Gastroesophageal sphincter (tissue), 4 donors: ENCODE measurements at regions not wholly inside any gene's neighbourhood (a gene's known extent, or its start where the extent isn't known, plus 50 kb on each side); places are given as distances from the start of the nearest gene placed in this dataset.
A peak's percentile ranks its signal among the peaks of the same experiment; 100 is the strongest.

Experiments used
- ATAC-seq: fragments of 150-250 bp; one replicate; pipeline ENCODE4 v1.9.1; 2016; ENCODE audit warnings: mild to moderate bottlenecking, moderate library complexity
- H3K27ac ChIP-seq, 4 donors: fragments of 200-600 bp; sonication (generic) in 3 of 4; 1 replicate in 3 of 4; 2 replicates in 1 of 4; pipeline ENCODE4 v1.5.1; 2016 to 2019
- H3K27me3 ChIP-seq: fragments of 200-600 bp; sonication (generic); one replicate; pipeline ENCODE4 v1.5.1; 2019
- H3K36me3 ChIP-seq, 2 donors: fragments of 200-600 bp; sonication (generic); one replicate each; pipeline ENCODE4 v1.5.1; 2019; ENCODE audit warnings: control low read depth in 1 of 2
- H3K4me1 ChIP-seq, 3 donors: fragments of 200-600 bp; sonication (generic); 1 replicate in 2 of 3; 2 replicates in 1 of 3; pipeline ENCODE4 v1.5.1; 2016 to 2019; ENCODE audit warnings: control low read depth in 2 of 3
- H3K4me3 ChIP-seq, 2 donors: fragments of 200-600 bp; sonication (generic); one replicate each; pipeline ENCODE4 v1.5.1; 2019; ENCODE audit warnings: mild to moderate bottlenecking in 1 of 2, moderate library complexity in 1 of 2
- H3K9me3 ChIP-seq, 3 donors: fragments of 200-600 bp; sonication (generic); one replicate each; pipeline ENCODE4 v1.5.1; 2017 to 2019; ENCODE audit warnings: control low read depth in 2 of 3
- EP300 ChIP-seq: sonication (generic); formaldehyde crosslinking; IDR thresholded peaks from one replicate; pipeline ENCODE4 v1.6.1; 2017; ENCODE audit warnings: antibody characterized with exemption, mild to moderate bottlenecking
- POLR2A ChIP-seq, 2 donors: fragments of 450-650 bp; IDR thresholded peaks; one replicate each; pipeline ENCODE4 v1.6.1; 2017; ENCODE audit warnings: antibody characterized with exemption in 2 of 2, mild to moderate bottlenecking in 2 of 2, moderate library complexity in 1 of 2
- POLR2AphosphoS5 ChIP-seq: sonication (generic); formaldehyde crosslinking; IDR thresholded peaks from one replicate; pipeline ENCODE4 v1.6.1; 2017; ENCODE audit warnings: antibody characterized with exemption
- WGBS, 2 donors: methylation state at CpG; one replicate each; pipeline ENCODE4 v1.1.5; 2018; ENCODE audit warnings: low coverage in 1 of 2; 5-methylcytosine and 5-hydroxymethylcytosine counted together
- TF ChIP-seq, protein P1 (sequence below), 4 experiments: fragments of 200-600 bp in 2 of 4; fragments of 450-650 bp in 2 of 4; sonication (generic) in 1 of 4; IDR thresholded peaks; one replicate each; pipeline ENCODE4 v1.5.1; 2017 to 2019; ENCODE audit warnings: antibody characterized with exemption in 4 of 4, mild to moderate bottlenecking in 2 of 4, moderate library complexity in 2 of 4

DNA sequence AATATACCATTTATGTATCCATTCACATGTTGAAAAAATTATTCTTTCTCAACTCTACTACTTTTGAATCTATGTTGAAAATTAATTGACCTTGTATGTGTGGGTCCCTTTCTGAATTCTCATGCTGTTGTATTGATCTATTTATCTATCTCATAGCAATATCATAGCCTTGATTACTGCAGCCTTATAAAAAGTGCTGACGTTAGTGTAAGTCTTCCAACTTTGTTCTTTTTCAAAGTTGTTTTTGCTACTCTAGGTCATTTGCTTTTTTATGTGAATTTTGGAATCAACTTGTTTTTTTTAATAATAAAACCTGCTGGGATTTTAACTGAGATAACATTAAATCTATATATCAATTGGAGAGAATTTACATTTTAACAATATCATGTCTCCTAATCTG, 52.2 kb upstream of the PAX3 start:
- H3K9me3 ChIP-seq, result peaks cover 0 to 14% (median 0%) of the 10 kb centered on the region in 3 donors
- TF ChIP-seq POLR2AphosphoS5, result no peak
- TF ChIP-seq, protein P1, sequence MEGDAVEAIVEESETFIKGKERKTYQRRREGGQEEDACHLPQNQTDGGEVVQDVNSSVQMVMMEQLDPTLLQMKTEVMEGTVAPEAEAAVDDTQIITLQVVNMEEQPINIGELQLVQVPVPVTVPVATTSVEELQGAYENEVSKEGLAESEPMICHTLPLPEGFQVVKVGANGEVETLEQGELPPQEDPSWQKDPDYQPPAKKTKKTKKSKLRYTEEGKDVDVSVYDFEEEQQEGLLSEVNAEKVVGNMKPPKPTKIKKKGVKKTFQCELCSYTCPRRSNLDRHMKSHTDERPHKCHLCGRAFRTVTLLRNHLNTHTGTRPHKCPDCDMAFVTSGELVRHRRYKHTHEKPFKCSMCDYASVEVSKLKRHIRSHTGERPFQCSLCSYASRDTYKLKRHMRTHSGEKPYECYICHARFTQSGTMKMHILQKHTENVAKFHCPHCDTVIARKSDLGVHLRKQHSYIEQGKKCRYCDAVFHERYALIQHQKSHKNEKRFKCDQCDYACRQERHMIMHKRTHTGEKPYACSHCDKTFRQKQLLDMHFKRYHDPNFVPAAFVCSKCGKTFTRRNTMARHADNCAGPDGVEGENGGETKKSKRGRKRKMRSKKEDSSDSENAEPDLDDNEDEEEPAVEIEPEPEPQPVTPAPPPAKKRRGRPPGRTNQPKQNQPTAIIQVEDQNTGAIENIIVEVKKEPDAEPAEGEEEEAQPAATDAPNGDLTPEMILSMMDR (IDR thresholded peaks at IDR 0.05), result no peak
- TF ChIP-seq EP300, result no peak
- TF ChIP-seq POLR2A (IDR thresholded peaks at IDR 0.05), result no peak
- 94 to 100% methylated on average over 1 of the region's 1 CpG for WGBS, 2 donors
- no peak for ATAC-seq
- H3K4me3 ChIP-seq, result no peak overlapping the region
- no peaks in the 10 kb centered on the region for H3K4me1 ChIP-seq
- no peak overlapping the region for H3K27ac ChIP-seq
- H3K27me3 ChIP-seq, result no peaks in the 10 kb centered on the region
- no peaks in the 10 kb centered on the region for H3K36me3 ChIP-seq

DNA sequence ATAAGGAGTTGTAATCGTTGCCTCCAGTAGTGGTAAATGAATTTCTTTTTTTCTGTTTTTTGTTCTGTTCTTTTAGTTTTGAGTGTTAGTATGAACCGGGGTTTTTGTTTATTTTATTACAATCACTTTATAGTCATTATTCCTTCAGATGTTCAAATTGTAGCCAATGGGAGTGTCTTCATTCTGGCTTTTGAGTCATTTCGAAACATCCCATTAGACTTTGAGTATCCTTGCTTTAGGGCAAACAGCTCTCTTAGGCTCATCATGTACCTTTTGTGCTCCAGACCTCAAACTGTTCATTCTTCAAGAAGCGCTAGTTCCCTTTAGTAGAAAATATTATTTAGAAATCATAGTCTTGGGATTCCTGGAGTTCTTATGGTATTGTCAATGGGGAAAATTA, 54.2 kb upstream of the PAX3 start:
- TF ChIP-seq EP300 (no peak), POLR2A (IDR thresholded peaks at IDR 0.05) (no peak), POLR2AphosphoS5 (no peak)
- TF ChIP-seq, protein P1 (IDR thresholded peaks at IDR 0.05), result no peak
- H3K36me3 ChIP-seq, result no peaks in the 10 kb centered on the region
- H3K4me3 ChIP-seq, result no peak overlapping the region
- H3K9me3 ChIP-seq, result peaks cover 0 to 14% (median 0%) of the 10 kb centered on the region in 3 donors
- H3K27ac ChIP-seq, result no peak overlapping the region
- ATAC-seq, result peak; percentile 48
- no peaks in the 10 kb centered on the region for H3K27me3 ChIP-seq
- H3K4me1 ChIP-seq, result no peaks in the 10 kb centered on the region
- WGBS, 2 donors, result 54 to 56% methylated on average over 4 of the region's 4 CpGs

DNA sequence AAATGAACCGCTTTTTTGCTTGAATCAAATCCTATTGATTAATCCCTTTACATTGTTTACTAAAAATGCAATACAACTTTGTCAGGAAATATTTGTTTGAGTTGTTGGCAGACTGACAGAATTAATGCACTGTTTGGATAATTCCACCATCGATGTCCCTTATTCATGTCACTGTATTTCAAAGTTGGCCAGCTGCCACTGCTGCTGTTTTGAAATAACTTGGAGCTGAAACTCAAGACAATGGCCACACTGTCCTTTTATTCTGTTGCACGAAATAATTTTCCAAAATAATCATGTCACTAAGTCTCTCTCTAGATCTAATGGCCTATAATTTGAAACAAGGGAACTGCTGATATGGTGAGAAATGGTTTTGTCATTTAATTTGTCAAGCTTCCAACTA, 55.2 kb upstream of the PAX3 start:
- Histone ChIP-seq H3K4me3 (no peak overlapping the region), H3K9me3 (peaks cover 0 to 14% (median 0%) of the 10 kb centered on the region in 3 donors), H3K27ac (no peak overlapping the region), H3K27me3 (no peaks in the 10 kb centered on the region), H3K36me3 (no peaks in the 10 kb centered on the region), H3K4me1 (no peaks in the 10 kb centered on the region)
- TF ChIP-seq EP300, result no peak
- no peak for TF ChIP-seq POLR2A (IDR thresholded peaks at IDR 0.05)
- TF ChIP-seq POLR2AphosphoS5, result no peak
- TF ChIP-seq, protein P1 (IDR thresholded peaks at IDR 0.05), result no peak
- no peak for ATAC-seq
- 47 to 51% methylated on average over 3 of the region's 3 CpGs for WGBS, 2 donors

DNA sequence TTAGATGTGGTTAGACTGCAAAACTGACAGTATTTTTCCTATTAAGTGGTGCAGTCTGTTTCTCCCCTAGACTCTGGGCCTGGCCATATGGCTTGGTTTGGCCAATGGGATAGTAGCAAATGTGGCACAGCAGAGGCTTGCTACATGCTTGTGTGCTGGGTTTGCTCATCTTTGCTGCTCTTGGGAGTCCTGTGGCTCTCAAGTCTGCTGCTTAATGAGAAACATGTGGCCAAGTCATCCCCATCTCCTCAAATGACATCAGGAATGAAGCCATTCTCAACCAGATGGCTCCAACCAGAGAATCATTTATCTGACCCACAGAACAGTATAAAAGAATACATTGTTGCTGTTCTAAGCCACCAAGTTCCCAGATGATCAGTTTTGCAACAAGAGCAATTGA, 57.1 kb upstream of the PAX3 start:
- H3K4me1 ChIP-seq, result no peaks in the 10 kb centered on the region
- H3K36me3 ChIP-seq, result no peaks in the 10 kb centered on the region
- H3K4me3 ChIP-seq, result no peak overlapping the region
- no peak for ATAC-seq
- H3K9me3 ChIP-seq, result peaks cover 0 to 11% (median 0%) of the 10 kb centered on the region in 3 donors
- no peak for TF ChIP-seq EP300
- TF ChIP-seq POLR2A (IDR thresholded peaks at IDR 0.05), result no peak
- H3K27ac ChIP-seq, result no peak overlapping the region
- H3K27me3 ChIP-seq, result no peaks in the 10 kb centered on the region

DNA sequence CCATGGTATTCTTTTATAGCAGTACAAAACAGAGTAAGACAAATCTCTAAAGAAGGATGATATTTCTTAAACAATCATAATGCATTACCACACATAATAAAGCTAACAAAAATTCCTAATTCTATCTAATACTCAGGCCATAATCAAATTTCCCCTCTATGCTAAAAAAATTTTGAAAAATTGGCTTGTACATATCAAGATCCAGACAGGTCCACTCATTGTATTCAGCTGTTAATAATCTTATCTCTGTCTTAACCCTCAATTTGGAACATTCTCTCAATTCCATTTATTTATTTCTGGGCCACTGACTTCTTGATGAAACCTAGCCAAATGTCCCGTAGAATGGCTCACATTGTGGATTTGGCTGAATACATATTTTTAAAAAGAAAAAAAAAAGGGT, 59.1 kb upstream of the PAX3 start:
- 17 to 64% methylated on average over 1 of the region's 1 CpG for WGBS, 2 donors

DNA sequence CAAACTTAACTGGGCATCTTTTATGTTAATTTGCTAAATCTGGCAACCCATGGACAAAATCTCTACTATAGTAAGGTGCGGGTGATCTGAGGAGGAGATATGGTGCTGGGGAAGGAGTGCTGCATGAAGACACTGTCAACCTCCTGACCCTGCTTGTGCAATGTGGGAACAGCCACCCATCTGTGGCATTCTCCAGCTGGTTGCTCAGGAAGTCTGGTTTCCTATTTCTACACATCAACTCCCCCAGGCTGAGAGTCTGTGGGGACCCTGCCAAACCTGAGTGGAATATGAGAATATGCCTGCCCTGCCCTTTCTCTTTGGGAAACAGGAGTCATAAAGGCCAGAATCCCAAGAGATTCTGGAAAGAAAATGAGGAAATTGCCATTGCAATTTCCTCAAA, 60.1 kb upstream of the PAX3 start:
- 77 to 100% methylated on average over 1 of the region's 1 CpG for WGBS, 2 donors
- Histone ChIP-seq H3K4me3 (no peak overlapping the region), H3K4me1 (no peaks in the 10 kb centered on the region), H3K9me3 (no peaks in the 10 kb centered on the region), H3K36me3 (no peaks in the 10 kb centered on the region), H3K27me3 (no peaks in the 10 kb centered on the region), H3K27ac (no peak overlapping the region)
- TF ChIP-seq EP300 (no peak), POLR2AphosphoS5 (no peak), POLR2A (IDR thresholded peaks at IDR 0.05) (no peak)
- TF ChIP-seq, protein P1 (IDR thresholded peaks at IDR 0.05), result no peak
- peak; percentile 83 for ATAC-seq

More for the DNA sequence above, 59.1 kb upstream of the PAX3 start:
- TF ChIP-seq POLR2A (IDR thresholded peaks at IDR 0.05), result no peak
- Histone ChIP-seq H3K4me3 (no peak overlapping the region), H3K4me1 (no peaks in the 10 kb centered on the region), H3K27ac (no peak overlapping the region), H3K27me3 (no peaks in the 10 kb centered on the region), H3K36me3 (no peaks in the 10 kb centered on the region), H3K9me3 (no peaks in the 10 kb centered on the region)
- ATAC-seq, result no peak
